ENCODE measurements at regions not wholly inside any gene's neighbourhood (a gene's known extent, or its start where the extent isn't known, plus 50 kb on each side); places are given as distances from the start of the nearest gene placed in this dataset.
"Not testable (repeated sequence)": the region's sequence is repeated elsewhere in the genome, so short reads cannot be mapped to it uniquely, and the experiment has no call there.

DNA sequence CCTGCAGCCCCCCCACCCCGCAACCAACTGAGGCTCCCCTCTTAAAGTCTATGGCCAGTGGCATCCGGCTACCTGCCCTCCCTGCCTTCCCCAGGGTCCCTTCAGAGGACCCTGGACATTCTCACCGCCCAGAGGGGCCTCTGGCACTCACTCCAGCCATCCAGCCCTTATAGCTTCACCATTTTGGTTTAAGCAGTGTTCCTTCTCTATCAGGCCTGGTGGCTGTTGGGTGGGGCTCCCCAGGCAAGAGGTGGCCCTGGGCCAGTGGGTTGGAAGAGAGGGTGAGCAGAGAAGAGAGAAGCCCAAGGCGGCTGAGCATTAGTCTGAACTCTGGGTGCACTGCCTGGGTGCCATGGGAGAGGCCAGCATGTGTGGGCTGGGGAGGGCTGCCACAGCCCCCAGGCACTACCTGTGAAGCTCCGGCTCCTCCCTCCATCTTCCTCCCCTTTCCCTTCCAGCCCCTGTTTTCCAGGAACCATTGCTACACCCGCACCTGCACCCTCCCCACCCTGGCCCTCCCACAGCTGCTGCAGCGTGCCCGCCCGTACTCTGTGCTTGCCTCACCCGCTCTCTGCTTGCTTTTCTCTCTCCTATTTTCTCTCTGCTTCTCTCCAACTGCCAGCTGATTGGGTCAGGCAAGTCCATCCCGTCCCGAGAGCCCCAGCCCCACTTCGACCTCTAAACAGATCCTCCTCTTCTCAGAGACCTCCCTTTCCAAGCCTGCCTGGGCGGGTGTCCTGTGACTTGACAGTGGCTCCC is 168.2 kb downstream of the TBC1D2B start:
- no peak for DNase-seq

DNA sequence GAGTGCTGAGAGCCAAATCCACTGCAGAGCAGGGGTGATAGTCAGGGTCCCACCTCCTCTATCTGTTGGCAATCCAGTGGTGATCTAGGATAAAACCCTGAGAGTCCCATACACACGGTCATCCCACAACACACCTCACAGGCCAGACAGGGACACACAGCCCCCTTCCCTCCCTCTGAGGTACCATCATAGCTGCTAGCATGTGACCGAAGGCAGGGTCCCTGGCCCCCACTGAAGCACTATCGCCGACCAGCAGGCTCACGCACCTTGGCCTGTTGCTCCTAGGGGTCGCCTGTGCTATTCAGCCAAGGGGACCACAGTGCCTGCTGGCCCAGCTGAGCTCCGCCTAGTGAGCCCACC is 168.8 kb downstream of the TBC1D2B start:
- not testable (repeated sequence) for DNase-seq

DNA sequence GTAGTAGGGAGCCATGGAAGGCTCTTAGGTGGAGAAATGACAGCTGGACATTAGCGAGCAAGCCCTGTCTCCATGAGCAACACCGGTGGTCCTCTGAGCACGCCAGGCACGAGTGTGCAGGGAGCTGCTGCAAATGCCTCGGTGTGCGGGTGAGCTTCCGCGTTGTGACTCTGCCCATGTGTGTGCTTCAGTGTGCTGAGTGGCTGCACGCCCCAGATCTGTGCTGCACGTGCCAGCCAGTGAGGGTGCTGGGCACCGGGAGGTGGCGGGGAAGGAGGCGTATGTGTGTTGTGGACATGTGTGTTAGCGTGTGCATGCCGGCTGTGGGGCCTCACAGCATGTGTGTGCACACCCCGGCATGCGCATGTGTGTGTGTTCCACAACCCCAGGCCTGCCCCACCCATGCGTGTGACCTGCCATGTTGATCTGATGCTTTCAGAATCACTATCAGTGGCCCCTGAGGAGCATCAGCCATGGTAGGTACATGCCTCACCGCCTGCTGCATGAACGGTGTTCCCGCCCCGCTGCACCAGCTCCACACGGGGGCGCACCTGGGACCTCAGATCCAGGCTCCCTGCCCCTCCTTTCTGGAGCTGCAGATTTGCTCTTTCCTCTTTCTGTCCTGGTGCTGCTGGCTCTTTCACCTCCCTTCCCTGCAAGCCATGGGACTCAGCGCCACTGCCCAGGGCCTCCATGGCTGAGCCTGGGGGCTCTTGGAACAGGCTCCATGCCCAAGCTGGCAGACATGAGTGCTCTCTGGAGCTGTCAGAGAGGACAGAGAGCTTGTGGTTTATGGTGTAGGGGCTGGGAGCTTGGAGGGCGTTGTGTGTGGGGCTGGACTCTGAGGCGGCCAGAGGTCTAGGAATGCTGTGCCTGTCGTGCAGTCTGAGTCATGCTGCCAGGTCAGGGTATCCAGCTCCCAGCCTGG is 169.4 kb downstream of the TBC1D2B start:
- peak; percentile 83 for DNase-seq

GRCh38 chr15:77906062-77906990 is 171.2 kb downstream of the TBC1D2B start:
- DNase-seq: not testable (repeated sequence)

DNA sequence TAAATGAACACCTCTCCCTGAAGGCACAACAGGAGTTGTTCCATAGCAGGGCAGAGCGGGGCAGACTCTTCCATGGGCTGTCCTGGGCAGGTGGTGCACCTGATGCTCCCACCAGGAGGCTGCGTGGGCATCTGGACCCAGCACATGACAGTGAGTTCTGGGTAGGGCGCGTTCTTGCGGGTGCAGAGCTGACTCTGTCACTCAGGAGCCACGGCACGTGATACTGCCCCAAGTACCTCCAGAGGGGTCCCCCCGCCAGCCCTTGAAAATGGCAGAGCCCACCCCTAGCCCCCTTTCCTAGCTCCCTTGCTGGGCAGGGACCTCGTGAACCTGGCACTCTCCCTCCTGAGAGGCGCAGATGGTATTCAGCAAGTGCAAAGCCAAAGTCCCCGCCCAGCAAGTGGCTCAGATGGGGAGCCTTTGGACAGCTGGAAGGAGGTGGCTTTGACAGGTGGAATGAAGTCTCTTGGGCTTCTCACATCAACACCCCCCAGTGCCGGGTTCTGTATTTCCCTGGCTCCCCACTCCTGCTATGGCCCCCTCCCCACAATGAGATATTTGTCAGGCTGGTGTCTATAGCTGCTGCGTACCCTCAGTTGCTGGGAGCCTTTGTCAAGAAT is 172.1 kb downstream of the TBC1D2B start:
- no peak for DNase-seq

DNA sequence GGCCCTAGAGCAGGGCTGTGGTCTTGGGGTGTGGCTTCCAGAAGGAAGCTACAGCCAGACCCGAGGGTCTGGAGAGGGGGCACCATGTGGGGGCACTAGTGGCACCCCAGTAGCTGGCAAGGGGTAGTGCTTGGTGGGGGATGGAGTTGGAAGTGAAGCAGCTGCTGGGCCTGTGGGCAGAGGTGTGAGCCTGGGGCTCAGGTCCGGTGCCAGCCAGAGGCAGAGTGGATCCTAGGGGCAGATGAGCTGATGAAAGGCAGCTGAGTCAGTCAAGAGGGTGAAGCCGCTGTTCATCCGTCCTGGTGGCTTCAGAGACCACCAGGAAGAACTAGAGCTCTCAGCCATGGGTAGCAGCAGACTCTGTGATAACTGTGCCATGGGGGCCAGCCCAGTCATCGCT is 172.6 kb downstream of the TBC1D2B start:
- DNase-seq: no peak

DNA sequence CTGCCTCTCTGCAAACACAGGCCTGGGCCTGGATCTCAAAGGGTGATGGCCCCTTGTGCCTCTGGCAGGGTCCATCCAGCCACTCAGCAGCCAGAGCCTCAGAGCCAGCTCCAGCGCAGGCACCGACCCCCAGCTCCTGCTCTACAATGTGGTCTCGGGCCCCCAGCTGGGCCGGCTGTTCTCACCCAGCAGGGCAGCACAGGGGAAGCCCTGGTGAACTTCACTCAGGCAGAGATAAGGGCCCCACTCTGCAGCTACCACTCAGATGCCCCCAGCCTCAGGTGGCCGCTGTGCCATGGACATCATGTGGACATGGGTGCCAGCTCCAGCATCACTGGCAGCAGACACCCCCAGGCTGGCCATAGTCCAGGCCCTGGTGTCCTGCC is 173.1 kb downstream of the TBC1D2B start:
- DNase-seq: no peak

GRCh38 chr15:77903761-77904435 is 173.6 kb downstream of the TBC1D2B start:
- DNase-seq: not testable (repeated sequence)

DNA sequence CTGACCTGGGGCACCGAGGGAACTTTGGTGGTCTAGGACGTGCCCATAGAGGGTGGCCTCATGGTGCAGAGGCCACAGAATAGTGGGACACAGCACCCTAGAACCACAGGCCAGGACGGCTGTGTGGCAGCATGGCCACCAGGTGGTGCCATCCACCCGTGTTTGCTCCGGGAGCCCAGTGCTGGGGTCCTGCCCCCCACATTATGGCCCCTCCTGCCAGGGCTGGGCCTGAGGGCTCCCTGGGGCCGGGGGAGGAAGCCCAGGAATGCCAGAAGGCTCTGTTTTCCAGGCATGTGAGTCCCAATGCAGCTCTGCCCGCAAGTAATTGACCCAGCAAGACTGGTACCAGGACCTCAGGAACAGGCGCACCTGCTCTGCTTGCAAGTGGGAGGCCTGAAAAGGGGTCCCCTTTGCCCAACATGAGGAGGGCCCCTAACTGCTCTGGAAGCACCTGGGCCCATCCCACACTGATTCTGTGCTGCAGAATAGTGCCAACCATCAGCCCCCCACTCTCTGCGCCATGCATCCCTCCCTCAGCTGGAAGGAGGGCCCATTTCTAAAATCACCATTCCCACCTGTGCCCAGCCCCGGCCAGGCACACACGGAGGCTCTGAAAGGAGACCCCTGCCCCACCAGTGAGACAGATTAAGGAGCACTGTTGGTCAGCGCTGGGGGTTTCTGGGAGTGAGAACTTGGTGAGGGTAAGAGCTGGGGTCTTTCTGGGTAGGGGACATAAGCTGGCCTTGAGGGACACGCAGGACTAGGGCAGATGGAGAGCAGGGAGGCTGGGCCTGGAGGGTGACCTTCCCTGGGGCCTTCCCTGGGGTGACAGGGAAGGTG is 174.4 kb downstream of the TBC1D2B start:
- peak; percentile 68 for DNase-seq

- DNase-seq: no peak
Observed at GRCh38 chr15:77901921-77902750, 175.4 kb downstream of the TBC1D2B start.

DNA sequence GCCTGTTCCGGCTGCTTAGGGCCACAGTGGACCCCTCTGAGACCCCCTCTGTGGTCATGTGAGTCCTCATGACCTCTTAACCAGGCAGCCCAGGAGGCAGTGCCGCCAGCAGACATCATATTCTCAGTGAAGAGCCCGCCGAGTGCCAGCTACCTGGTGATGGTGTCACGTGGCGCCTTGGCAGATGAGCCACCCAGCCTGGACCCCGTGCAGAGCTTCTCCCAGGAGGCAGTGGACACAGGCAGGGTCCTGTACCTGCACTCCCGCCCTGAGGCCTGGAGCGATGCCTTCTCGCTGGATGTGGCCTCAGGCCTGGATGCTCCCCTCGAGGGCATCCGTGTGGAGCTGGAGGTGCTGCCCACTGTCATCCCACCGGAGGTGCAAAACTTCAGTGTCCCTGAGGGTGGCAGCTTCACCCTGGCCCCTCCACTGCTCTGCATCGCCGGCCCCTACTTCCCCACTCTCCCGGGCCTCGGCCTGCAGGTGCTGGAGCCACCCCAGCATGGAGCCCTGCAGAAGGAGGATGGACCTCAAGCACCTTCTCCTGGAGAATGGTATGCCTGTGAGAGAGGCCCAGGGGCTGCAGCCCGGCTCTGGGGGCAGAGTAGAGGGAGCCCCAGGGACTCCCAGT is 176.1 kb downstream of the TBC1D2B start:
- no peak for DNase-seq

GRCh38 chr15:77900331-77900963 is 177.1 kb downstream of the TBC1D2B start:
- peak; percentile 73 for DNase-seq

DNA sequence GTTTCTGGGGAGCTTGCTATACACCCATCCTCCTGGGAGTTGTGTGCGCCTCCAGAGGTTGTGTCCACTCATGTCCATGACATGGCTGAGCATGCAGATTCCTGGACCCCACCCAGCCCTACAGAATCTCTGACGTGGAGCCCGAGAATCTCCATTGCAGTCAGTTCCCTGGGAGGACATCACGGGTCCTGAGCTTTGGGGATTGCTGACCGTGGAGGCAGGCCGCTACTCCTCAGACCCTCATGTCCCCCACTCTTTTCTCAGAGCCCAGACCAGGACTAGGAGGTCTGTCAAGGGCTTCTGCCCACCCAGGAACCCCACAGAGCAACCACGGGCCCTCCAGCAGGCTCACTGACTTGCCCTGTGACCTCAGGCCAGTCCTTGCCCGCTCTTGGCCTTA is 177.7 kb downstream of the TBC1D2B start:
- not testable (repeated sequence) for DNase-seq

DNA sequence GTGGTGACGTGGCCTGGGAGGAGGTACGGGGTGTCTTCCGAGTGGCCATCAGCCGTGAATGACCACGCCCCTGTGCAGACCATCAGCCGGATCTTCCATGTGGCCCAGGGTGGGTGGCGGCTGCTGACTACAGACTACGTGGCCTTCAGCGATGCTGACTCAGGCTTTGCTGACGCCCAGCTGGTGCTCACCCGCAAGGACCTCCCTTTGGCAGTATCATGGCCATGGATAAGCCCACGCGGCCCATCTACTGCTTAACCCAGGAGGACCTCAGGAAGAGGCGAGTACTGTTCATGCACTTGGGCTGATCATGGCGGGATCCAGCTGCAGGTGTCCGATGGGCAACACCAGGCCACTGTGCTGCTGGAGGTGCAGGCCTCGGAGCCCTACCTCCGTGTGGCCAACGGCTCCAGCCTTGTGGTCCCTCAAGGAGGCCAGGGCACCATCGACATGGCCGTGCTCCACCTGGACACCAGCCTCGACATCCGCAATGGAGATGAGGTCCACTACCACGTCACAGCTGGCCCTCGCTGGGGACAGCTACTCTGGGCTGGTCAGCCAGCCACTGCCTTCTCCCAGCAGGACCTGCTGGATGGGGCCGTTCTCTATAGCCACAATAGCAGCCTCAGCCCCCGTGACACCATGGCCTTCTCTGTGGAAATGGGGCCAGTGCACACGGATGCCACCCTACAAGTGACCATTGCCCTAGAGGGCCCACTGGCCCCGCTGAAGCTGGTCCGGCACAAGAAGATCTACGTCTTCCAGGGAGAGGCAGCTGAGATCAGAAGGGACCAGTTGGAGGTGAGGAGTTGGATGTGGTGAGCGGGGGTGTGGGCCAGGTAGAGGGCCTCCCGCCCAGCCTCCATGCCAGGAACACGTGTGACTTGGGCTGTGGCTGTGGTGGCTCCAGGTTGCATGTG is 178.4 kb downstream of the TBC1D2B start:
- DNase-seq: no peak

DNA sequence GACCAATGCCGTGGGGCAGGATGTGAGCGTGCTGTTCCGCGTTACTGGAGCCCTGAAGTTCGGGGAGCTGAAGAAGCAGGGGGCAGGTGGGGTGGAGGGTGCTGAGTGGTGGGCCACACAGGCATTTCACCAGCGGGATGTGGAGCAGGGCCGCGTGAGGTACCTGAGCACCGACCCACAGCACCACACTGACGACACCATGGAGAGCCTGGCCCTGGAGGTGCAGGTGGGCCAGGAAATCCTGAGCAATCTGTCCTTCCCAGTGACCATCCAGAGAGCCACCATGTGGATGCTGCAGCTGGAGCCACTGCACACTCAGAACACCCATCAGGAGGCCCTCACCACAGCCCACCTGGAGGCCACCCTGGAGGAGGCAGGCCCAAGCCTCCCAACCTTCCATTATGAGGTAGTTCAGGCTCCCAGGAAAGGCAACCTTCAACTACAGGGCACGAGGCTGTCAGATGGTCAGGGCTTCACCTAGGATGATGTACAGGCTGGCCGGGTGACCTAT is 179.6 kb downstream of the TBC1D2B start:
- no peak for DNase-seq

GRCh38 chr15:77897113-77897895 is 180.2 kb downstream of the TBC1D2B start:
- DNase-seq: not testable (repeated sequence)
